Muscle of leg (tissue), 3 donors: ENCODE measurements at regions not wholly inside any gene's neighbourhood (a gene's known extent, or its start where the extent isn't known, plus 50 kb on each side); places are given as distances from the start of the nearest gene placed in this dataset.

Source experiments
- DNase-seq: peaks from one replicate; pipeline ENCODE4 v3.0.0; 2013
- H3K27ac ChIP-seq: one replicate; pipeline ENCODE4 v1.5.1; 2013; ENCODE audit warnings: mild to moderate bottlenecking, low read length, control low read depth
- H3K27me3 ChIP-seq: one replicate; pipeline ENCODE4 v1.6.1; 2013; ENCODE audit warnings: low read length; ENCODE audit not compliant: control insufficient read depth, insufficient read depth
- H3K36me3 ChIP-seq: one replicate; pipeline ENCODE4 v1.6.1; 2013; ENCODE audit warnings: low read length; ENCODE audit not compliant: control insufficient read depth, insufficient read depth
- H3K4me1 ChIP-seq: one replicate; pipeline ENCODE4 v1.6.1; 2013; ENCODE audit warnings: low read length; ENCODE audit not compliant: control insufficient read depth, insufficient read depth
- H3K4me3 ChIP-seq: one replicate; pipeline ENCODE4 v1.5.1; 2013; ENCODE audit warnings: low read length, control low read depth
- H3K9me3 ChIP-seq: replicated peaks from 2 replicates; pipeline ENCODE4 v1.6.1; 2013; ENCODE audit warnings: low read depth, low read length; ENCODE audit not compliant: control insufficient read depth
- WGBS: methylation state at CpG from one replicate; pipeline ENCODE4 v1.1.5; 2013; ENCODE audit warnings: missing lambda C conversion rate; ENCODE audit not compliant: insufficient coverage; 5-methylcytosine and 5-hydroxymethylcytosine counted together

GRCh38 chr11:109552376-109552775 lies 130.4 kb downstream of the C11orf87 start:
- no peaks in the 10 kb centered on the region for H3K36me3 ChIP-seq
- no peak for DNase-seq
- no peaks in the 10 kb centered on the region for H3K4me1 ChIP-seq
- H3K4me3 ChIP-seq = no peak overlapping the region
- no peaks in the 10 kb centered on the region for H3K27me3 ChIP-seq
- 88% methylated on average over 3 of the region's 3 CpGs for WGBS
- H3K9me3 ChIP-seq = no peaks in the 10 kb centered on the region
- H3K27ac ChIP-seq = no peak overlapping the region

GRCh38 chr11:109553284-109553683 lies 131.3 kb downstream of the C11orf87 start:
- H3K9me3 ChIP-seq = no peaks in the 10 kb centered on the region
- H3K27me3 ChIP-seq = no peaks in the 10 kb centered on the region
- no peaks in the 10 kb centered on the region for H3K4me1 ChIP-seq
- DNase-seq = no peak
- no peak overlapping the region for H3K27ac ChIP-seq
- no peaks in the 10 kb centered on the region for H3K36me3 ChIP-seq
- WGBS = 100% methylated on average over 1 of the region's 1 CpG
- no peak overlapping the region for H3K4me3 ChIP-seq

- Histone ChIP-seq H3K27me3 (no peaks in the 10 kb centered on the region), H3K4me3 (no peak overlapping the region), H3K4me1 (no peaks in the 10 kb centered on the region), H3K9me3 (no peaks in the 10 kb centered on the region), H3K36me3 (no peaks in the 10 kb centered on the region), H3K27ac (no peak overlapping the region)
- DNase-seq = no peak
Observed at GRCh38 chr11:109554951-109555350, 133.0 kb downstream of the C11orf87 start.

GRCh38 chr11:109564241-109564640 lies 142.3 kb downstream of the C11orf87 start:
- Histone ChIP-seq H3K36me3 (no peaks in the 10 kb centered on the region), H3K9me3 (no peaks in the 10 kb centered on the region), H3K27me3 (no peaks in the 10 kb centered on the region), H3K27ac (no peak overlapping the region), H3K4me3 (no peak overlapping the region), H3K4me1 (no peaks in the 10 kb centered on the region)
- no CpG with 5 or more reads among the region's 1 CpG for WGBS
- DNase-seq = no peak

- 100% methylated on average over 2 of the region's 6 CpGs for WGBS
- H3K27me3 ChIP-seq = no peaks in the 10 kb centered on the region
- DNase-seq = no peak
Observed at GRCh38 chr11:109582470-109582869, 160.5 kb downstream of the C11orf87 start.

GRCh38 chr11:109584001-109584972 lies 162.3 kb downstream of the C11orf87 start:
- Histone ChIP-seq H3K27me3 (no peaks in the 10 kb centered on the region), H3K4me1 (no peaks in the 10 kb centered on the region), H3K9me3 (no peaks in the 10 kb centered on the region), H3K36me3 (no peaks in the 10 kb centered on the region), H3K27ac (no peak overlapping the region), H3K4me3 (no peak overlapping the region)
- peak; percentile 46 for DNase-seq
- no CpG with 5 or more reads among the region's 1 CpG for WGBS

More at GRCh38 chr11:109582470-109582869, 160.5 kb downstream of the C11orf87 start:
- no peaks in the 10 kb centered on the region for H3K4me1 ChIP-seq
- H3K4me3 ChIP-seq = no peak overlapping the region
- no peaks in the 10 kb centered on the region for H3K9me3 ChIP-seq
- H3K27ac ChIP-seq = no peak overlapping the region
- H3K36me3 ChIP-seq = no peaks in the 10 kb centered on the region

- no peak overlapping the region for H3K27ac ChIP-seq
- no peaks in the 10 kb centered on the region for H3K36me3 ChIP-seq
- no peak for DNase-seq
- no peaks in the 10 kb centered on the region for H3K9me3 ChIP-seq
- 14% methylated on average over 1 of the region's 2 CpGs for WGBS
- H3K27me3 ChIP-seq = no peaks in the 10 kb centered on the region
- no peaks in the 10 kb centered on the region for H3K4me1 ChIP-seq
- H3K4me3 ChIP-seq = no peak overlapping the region
Observed at GRCh38 chr11:109586789-109587188, 164.8 kb downstream of the C11orf87 start.

GRCh38 chr11:109590782-109591181 lies 168.8 kb downstream of the C11orf87 start:
- Histone ChIP-seq H3K27ac (no peak overlapping the region), H3K4me1 (no peaks in the 10 kb centered on the region), H3K27me3 (no peaks in the 10 kb centered on the region), H3K36me3 (no peaks in the 10 kb centered on the region), H3K9me3 (no peaks in the 10 kb centered on the region), H3K4me3 (no peak overlapping the region)
- no peak for DNase-seq

GRCh38 chr11:109597336-109597735 lies 175.3 kb downstream of the C11orf87 start:
- 91% methylated on average over 4 of the region's 4 CpGs for WGBS
- H3K4me3 ChIP-seq = no peak overlapping the region
- no peaks in the 10 kb centered on the region for H3K36me3 ChIP-seq
- H3K27ac ChIP-seq = no peak overlapping the region
- no peaks in the 10 kb centered on the region for H3K4me1 ChIP-seq
- no peak for DNase-seq
- H3K9me3 ChIP-seq = no peaks in the 10 kb centered on the region
- H3K27me3 ChIP-seq = no peaks in the 10 kb centered on the region

GRCh38 chr11:109604481-109605400 lies 182.8 kb downstream of the C11orf87 start:
- Histone ChIP-seq H3K27me3 (no peaks in the 10 kb centered on the region), H3K36me3 (no peaks in the 10 kb centered on the region), H3K4me3 (no peak overlapping the region), H3K9me3 (no peaks in the 10 kb centered on the region), H3K27ac (peak overlapping the region; percentile 69), H3K4me1 (peaks cover 14% of the 10 kb centered on the region)
- WGBS = 4% methylated on average over 3 of the region's 3 CpGs
- peak; percentile 90 for DNase-seq
